H9 (cell line): ENCODE measurements at regions not wholly inside any gene's neighbourhood (a gene's known extent, or its start where the extent isn't known, plus 50 kb on each side); places are given as distances from the start of the nearest gene placed in this dataset.

ENCODE experiments used
- DNase-seq: peaks from one replicate; pipeline ENCODE4 v3.0.0-alpha.2; 2017
- H2AFZ ChIP-seq: one replicate; pipeline ENCODE4 v1.6.1; 2013; ENCODE audit warnings: mild to moderate bottlenecking, low read length, control low read depth, moderate library complexity
- H2AK5ac ChIP-seq: 2 replicates; pipeline ENCODE4 v1.6.1; 2013; ENCODE audit warnings: low read length, control low read depth, mixed read lengths; ENCODE audit not compliant: insufficient read length
- H2BK120ac ChIP-seq: one replicate; pipeline ENCODE4 v1.6.1; 2013; ENCODE audit warnings: low read depth, mild to moderate bottlenecking, low read length, control low read depth, inconsistent platforms; ENCODE audit not compliant: poor library complexity, severe bottlenecking
- H2BK12ac ChIP-seq: 2 replicates; pipeline ENCODE4 v1.6.1; 2013; ENCODE audit warnings: low read length, control low read depth, mixed read lengths, low read depth; ENCODE audit not compliant: insufficient read length
- H2BK15ac ChIP-seq: 2 replicates; pipeline ENCODE4 v1.6.1; 2013; ENCODE audit warnings: low read depth, low read length, control low read depth
- H2BK20ac ChIP-seq: one replicate; pipeline ENCODE4 v1.6.1; 2013; ENCODE audit warnings: low read depth, mild to moderate bottlenecking, low read length, control low read depth, inconsistent platforms; ENCODE audit not compliant: poor library complexity, severe bottlenecking
- H2BK5ac ChIP-seq: 2 replicates; pipeline ENCODE4 v1.6.1; 2013; ENCODE audit warnings: low read length, control low read depth, mixed read lengths; ENCODE audit not compliant: insufficient read length
- H3K14ac ChIP-seq: 2 replicates; pipeline ENCODE4 v1.6.1; 2013; ENCODE audit warnings: low read length, control low read depth; ENCODE audit not compliant: insufficient read depth
- H3K18ac ChIP-seq: 2 replicates; pipeline ENCODE4 v1.6.1; 2013; ENCODE audit warnings: low read depth, mild to moderate bottlenecking, mixed read lengths, low read length, control low read depth; ENCODE audit not compliant: insufficient read length
- H3K23ac ChIP-seq: 2 replicates; pipeline ENCODE4 v1.6.1; 2013; ENCODE audit warnings: low read length, control low read depth, mixed read lengths, low read depth; ENCODE audit not compliant: insufficient read length
- H3K23me2 ChIP-seq: 2 replicates; pipeline ENCODE4 v1.6.1; 2013; ENCODE audit warnings: low read depth, mild to moderate bottlenecking, mixed read lengths, low read length, control low read depth; ENCODE audit not compliant: insufficient read length, poor library complexity, severe bottlenecking
- H3K27ac ChIP-seq: 2 replicates; pipeline ENCODE4 v1.5.1; 2013; ENCODE audit warnings: low read length, control low read depth, mixed read lengths, low read depth; ENCODE audit not compliant: insufficient read length
- H3K27me3 ChIP-seq: 2 replicates; pipeline ENCODE4 v1.6.1; 2013; ENCODE audit warnings: low read length, control low read depth, inconsistent platforms; ENCODE audit not compliant: insufficient read depth
- H3K4ac ChIP-seq: 2 replicates; pipeline ENCODE4 v1.6.1; 2013; ENCODE audit warnings: low read depth, mild to moderate bottlenecking, control low read depth, inconsistent platforms, low read length, moderate library complexity
- H3K4me1 ChIP-seq: 2 replicates; pipeline ENCODE4 v1.6.1; 2013; ENCODE audit warnings: low read length, control low read depth, inconsistent platforms; ENCODE audit not compliant: insufficient read depth
- H3K4me2 ChIP-seq: 2 replicates; pipeline ENCODE4 v1.6.1; 2013; ENCODE audit warnings: low read length, control low read depth, mixed read lengths; ENCODE audit not compliant: insufficient read length, insufficient read depth
- H3K56ac ChIP-seq: 2 replicates; pipeline ENCODE4 v1.6.1; 2013; ENCODE audit warnings: low read depth, mild to moderate bottlenecking, mixed read lengths, low read length, control low read depth; ENCODE audit not compliant: insufficient read length
- H3K79me1 ChIP-seq: 2 replicates; pipeline ENCODE4 v1.6.1; 2013; ENCODE audit warnings: low read depth, mild to moderate bottlenecking, moderate library complexity, low read length, control low read depth, inconsistent platforms; ENCODE audit not compliant: insufficient read depth, poor library complexity, severe bottlenecking
- H3K79me2 ChIP-seq: 2 replicates; pipeline ENCODE4 v1.6.1; 2013; ENCODE audit warnings: low read length, control low read depth, inconsistent platforms; ENCODE audit not compliant: insufficient read depth
- H3K9ac ChIP-seq: 2 replicates; pipeline ENCODE4 v1.6.1; 2013; ENCODE audit warnings: low read length, control low read depth, mixed read lengths; ENCODE audit not compliant: insufficient read length; ENCODE audit errors: extremely low read depth
- H3K9me3 ChIP-seq: one replicate; pipeline ENCODE4 v1.6.1; 2013; ENCODE audit warnings: low read depth, low read length, inconsistent platforms; ENCODE audit not compliant: control insufficient read depth
- H3T11ph ChIP-seq: one replicate; pipeline ENCODE4 v1.6.1; 2013; ENCODE audit warnings: mild to moderate bottlenecking, low read length, control low read depth, inconsistent platforms
- H4K20me1 ChIP-seq: one replicate; pipeline ENCODE4 v1.6.1; 2013; ENCODE audit not compliant: control insufficient read depth, insufficient read length, insufficient read depth
- H4K5ac ChIP-seq: 2 replicates; pipeline ENCODE4 v1.6.1; 2013; ENCODE audit warnings: low read depth, mild to moderate bottlenecking, mixed read lengths, low read length, control low read depth; ENCODE audit not compliant: insufficient read length
- H4K8ac ChIP-seq: replicated peaks from 2 replicates; pipeline ENCODE4 v1.6.1; 2013; ENCODE audit warnings: low read length, control low read depth, mixed read lengths, low read depth; ENCODE audit not compliant: insufficient read length
- H4K91ac ChIP-seq: 2 replicates; pipeline ENCODE4 v1.6.1; 2013; ENCODE audit warnings: low read depth, mild to moderate bottlenecking, moderate library complexity, mixed read lengths, low read length, control low read depth; ENCODE audit not compliant: insufficient read length
- H3K27ac Mint-ChIP-seq, 3 experiments: 2 replicates in 2 of 3; 3 replicates in 1 of 3; pipeline ENCODE4 v1.8.0; 2020 to 2021; ENCODE audit warnings: mixed read lengths in 3 of 3, mild to moderate bottlenecking in 1 of 3, moderate library complexity in 1 of 3
- H3K27me3 Mint-ChIP-seq: 2 replicates; pipeline ENCODE4 v1.8.0; 2021; ENCODE audit warnings: low read depth, mild to moderate bottlenecking, moderate library complexity, mixed read lengths
- H3K36me3 Mint-ChIP-seq, 3 experiments: 2 replicates in 2 of 3; 3 replicates in 1 of 3; pipeline ENCODE4 v1.8.0; 2020 to 2021; ENCODE audit warnings: low read depth in 3 of 3, mixed read lengths in 3 of 3; ENCODE audit not compliant: insufficient read depth in 1 of 3
- H3K4me1 Mint-ChIP-seq, 2 experiments: 2 replicates each; pipeline ENCODE4 v1.8.0; 2020; ENCODE audit warnings: mixed read lengths in 2 of 2
- H3K4me3 Mint-ChIP-seq, 2 experiments: 2 replicates in 1 of 2; 3 replicates in 1 of 2; pipeline ENCODE4 v1.8.0; 2020 to 2021; ENCODE audit warnings: mild to moderate bottlenecking in 2 of 2, mixed read lengths in 2 of 2, moderate library complexity in 1 of 2
- H3K9me3 Mint-ChIP-seq, 2 experiments: 2 replicates in 1 of 2; 3 replicates in 1 of 2; pipeline ENCODE4 v1.8.0; 2020; ENCODE audit warnings: mild to moderate bottlenecking in 2 of 2, mixed read lengths in 2 of 2, moderate library complexity in 1 of 2
- CTCF ChIP-seq: fragments of 200-600 bp; sonication (generic); conservative IDR thresholded peaks from 3 replicates; pipeline ENCODE4 v1.8.0; 2021; ENCODE audit warnings: antibody characterized with exemption, mild to moderate bottlenecking

GRCh38 chr1:192518700-192519099 lies 56.9 kb upstream of the RGS1 start:
- no peaks in the 10 kb centered on the region for H3K27me3 ChIP-seq
- no peaks in the 10 kb centered on the region for H3K79me2 ChIP-seq
- no peak overlapping the region for H3K4ac ChIP-seq
- H3K36me3 Mint-ChIP-seq, result no peaks in the 10 kb centered on the region
- no peak overlapping the region for H3K14ac ChIP-seq
- H3T11ph ChIP-seq, result no peak overlapping the region
- H2BK20ac ChIP-seq, result no peak overlapping the region
- H3K18ac ChIP-seq, result no peak overlapping the region
- no peaks in the 10 kb centered on the region for H3K4me1 Mint-ChIP-seq
- no peaks in the 10 kb centered on the region for H3K23me2 ChIP-seq
- no peaks in the 10 kb centered on the region for H3K9me3 Mint-ChIP-seq
- H3K79me1 ChIP-seq, result no peaks in the 10 kb centered on the region
- no peak for TF ChIP-seq CTCF
- H3K4me1 ChIP-seq, result no peaks in the 10 kb centered on the region
- DNase-seq, result no peak
- H3K4me3 Mint-ChIP-seq, result no peak overlapping the region
- no peak overlapping the region for H2BK5ac ChIP-seq
- H4K91ac ChIP-seq, result no peak overlapping the region
- H3K9ac ChIP-seq, result no peak overlapping the region
- no peak overlapping the region for H2BK15ac ChIP-seq
- H2AFZ ChIP-seq, result no peak overlapping the region
- H4K20me1 ChIP-seq, result no peaks in the 10 kb centered on the region
- H3K56ac ChIP-seq, result no peak overlapping the region
- H3K23ac ChIP-seq, result no peak overlapping the region
- H2BK120ac ChIP-seq, result no peak overlapping the region
- H2BK12ac ChIP-seq, result no peak overlapping the region
- H3K27me3 Mint-ChIP-seq, result no peaks in the 10 kb centered on the region
- no peak overlapping the region for H4K5ac ChIP-seq
- no peak overlapping the region for H4K8ac ChIP-seq
- no peak overlapping the region for H2AK5ac ChIP-seq
- no peak overlapping the region for H3K27ac ChIP-seq
- H3K27ac Mint-ChIP-seq, result no peak overlapping the region
- H3K4me2 ChIP-seq, result no peak overlapping the region
- H3K9me3 ChIP-seq, result no peaks in the 10 kb centered on the region
